ENCODE measurements at regions not wholly inside any gene's neighbourhood (a gene's known extent, or its start where the extent isn't known, plus 50 kb on each side); places are given as distances from the start of the nearest gene placed in this dataset.

DNA sequence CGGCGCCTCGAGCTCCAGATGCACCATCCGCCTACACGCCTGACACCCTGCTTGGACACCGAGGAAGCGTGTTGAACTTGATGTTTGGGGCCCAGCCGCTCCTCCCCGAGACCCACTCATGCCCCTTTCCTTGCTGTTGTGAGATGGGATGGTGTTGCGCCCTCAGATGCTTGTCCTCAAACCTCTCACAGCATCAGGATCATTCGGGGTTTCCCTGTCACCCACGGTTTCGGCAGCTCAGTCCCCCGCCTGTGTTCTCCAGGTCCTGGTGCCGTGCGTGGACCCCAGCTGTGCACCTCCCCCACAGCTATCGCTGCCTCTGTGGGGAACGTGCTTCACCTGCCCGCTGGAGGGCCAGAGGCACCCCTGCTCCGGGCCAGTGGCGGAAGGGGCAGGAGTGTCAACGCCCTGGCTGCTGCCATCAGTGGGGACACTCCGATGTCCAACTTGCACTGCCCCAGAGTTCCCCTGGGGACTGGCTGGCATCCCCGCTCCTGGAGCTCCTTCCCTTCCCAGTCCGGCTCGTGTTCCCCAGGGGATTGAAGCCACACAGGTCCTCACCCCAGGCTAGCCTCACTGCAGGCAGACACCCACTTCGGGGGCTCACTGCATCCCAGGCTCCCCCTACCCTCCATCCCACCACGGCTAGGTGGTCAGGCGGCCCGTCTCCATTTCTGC lies 82.3 kb upstream of the ADRA2C start:
- no peak overlapping the region for H3K27ac ChIP-seq (ENCODE audit: low read depth, low read length)
- DNase-seq, result no peak
- ChIA-PET CTCF (no interaction called here), POLR2A (no interaction called here)
- H3K4me1 Mint-ChIP-seq, result no peaks in the 10 kb centered on the region
- H3K36me3 ChIP-seq (ENCODE audit: control insufficient read depth in 2 of 3, insufficient read depth in 3 of 3, low read length in 3 of 3), result no peaks in the 10 kb centered on the region
- no peak overlapping the region for H3K27ac Mint-ChIP-seq
- no peak for ATAC-seq
- no peak overlapping the region for H3K4me3 ChIP-seq (ENCODE audit: low read length)
- H3K4me3 Mint-ChIP-seq, result no peak overlapping the region
- H3K27me3 ChIP-seq (ENCODE audit: control insufficient read depth in 2 of 2, insufficient read depth in 2 of 2, low read length in 2 of 2), result no peaks in the 10 kb centered on the region
- H3K27me3 Mint-ChIP-seq, result peaks cover 0 to 15% (median 11%) of the 10 kb centered on the region in 5 donors
- intact Hi-C loops (cut with micrococcal nuclease), result no loop called here
- H3K9me3 Mint-ChIP-seq, result no peaks in the 10 kb centered on the region
- H3K4me1 ChIP-seq (ENCODE audit: control insufficient read depth in 2 of 2, insufficient read depth in 2 of 2, low read length in 2 of 2), result no peaks in the 10 kb centered on the region
- no peaks in the 10 kb centered on the region for H3K36me3 Mint-ChIP-seq
- no peaks in the 10 kb centered on the region for H3K9me3 ChIP-seq (ENCODE audit: control insufficient read depth in 2 of 3, low read length in 3 of 3)

DNA sequence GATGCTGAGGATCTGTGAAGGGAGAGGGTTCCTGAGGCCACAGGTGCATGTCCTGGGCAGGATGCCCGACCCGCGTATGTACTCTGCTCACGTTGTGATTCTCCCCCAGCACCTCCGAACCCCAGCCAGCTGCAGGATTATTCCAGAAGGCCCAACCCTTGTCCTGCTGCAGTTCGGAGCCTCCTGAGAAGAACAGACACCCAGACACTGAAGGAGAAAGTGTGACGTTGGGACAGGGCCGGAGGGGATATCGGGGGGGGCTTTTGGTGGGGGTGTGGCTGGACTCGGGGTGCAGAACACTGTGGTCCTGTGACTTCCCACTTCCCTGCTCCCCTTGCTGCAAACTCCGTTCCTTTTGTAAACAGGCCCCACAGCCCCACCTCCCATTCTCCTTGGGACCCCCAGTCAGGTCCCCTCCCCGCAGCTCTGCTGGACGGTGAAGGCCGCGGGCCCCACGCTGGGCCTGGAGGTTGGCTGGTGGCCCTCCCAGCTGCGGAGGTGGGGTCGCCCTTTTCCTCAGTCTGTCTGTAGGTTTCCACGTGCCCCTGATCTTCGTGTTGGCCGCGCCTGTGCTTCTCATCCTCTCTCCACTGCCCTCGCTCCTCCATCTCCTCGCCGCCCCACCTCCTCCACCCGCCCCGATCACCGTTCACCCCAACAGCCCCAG lies 83.0 kb upstream of the ADRA2C start:
- no peaks in the 10 kb centered on the region for H3K9me3 ChIP-seq (ENCODE audit: control insufficient read depth in 2 of 3, low read length in 3 of 3)
- ChIA-PET POLR2A (no interaction called here), CTCF (no interaction called here)
- H3K27ac ChIP-seq (ENCODE audit: low read depth, low read length), result no peak overlapping the region
- no peak overlapping the region for H3K4me3 ChIP-seq (ENCODE audit: low read length)
- intact Hi-C loops (cut with micrococcal nuclease), result no loop called here
- Mint-ChIP-seq H3K9me3 (no peaks in the 10 kb centered on the region), H3K27ac (no peak overlapping the region), H3K4me3 (no peak overlapping the region), H3K36me3 (no peaks in the 10 kb centered on the region), H3K4me1 (peaks cover 0 to under 1% (median 0%) of the 10 kb centered on the region in 7 donors), H3K27me3 (peaks cover 0 to 15% (median 11%) of the 10 kb centered on the region in 5 donors)
- no peaks in the 10 kb centered on the region for H3K27me3 ChIP-seq (ENCODE audit: control insufficient read depth in 2 of 2, insufficient read depth in 2 of 2, low read length in 2 of 2)
- ATAC-seq, result no peak
- no peak for DNase-seq
- H3K36me3 ChIP-seq (ENCODE audit: control insufficient read depth in 2 of 3, insufficient read depth in 3 of 3, low read length in 3 of 3), result no peaks in the 10 kb centered on the region
- H3K4me1 ChIP-seq (ENCODE audit: control insufficient read depth in 2 of 2, insufficient read depth in 2 of 2, low read length in 2 of 2), result no peaks in the 10 kb centered on the region

DNA sequence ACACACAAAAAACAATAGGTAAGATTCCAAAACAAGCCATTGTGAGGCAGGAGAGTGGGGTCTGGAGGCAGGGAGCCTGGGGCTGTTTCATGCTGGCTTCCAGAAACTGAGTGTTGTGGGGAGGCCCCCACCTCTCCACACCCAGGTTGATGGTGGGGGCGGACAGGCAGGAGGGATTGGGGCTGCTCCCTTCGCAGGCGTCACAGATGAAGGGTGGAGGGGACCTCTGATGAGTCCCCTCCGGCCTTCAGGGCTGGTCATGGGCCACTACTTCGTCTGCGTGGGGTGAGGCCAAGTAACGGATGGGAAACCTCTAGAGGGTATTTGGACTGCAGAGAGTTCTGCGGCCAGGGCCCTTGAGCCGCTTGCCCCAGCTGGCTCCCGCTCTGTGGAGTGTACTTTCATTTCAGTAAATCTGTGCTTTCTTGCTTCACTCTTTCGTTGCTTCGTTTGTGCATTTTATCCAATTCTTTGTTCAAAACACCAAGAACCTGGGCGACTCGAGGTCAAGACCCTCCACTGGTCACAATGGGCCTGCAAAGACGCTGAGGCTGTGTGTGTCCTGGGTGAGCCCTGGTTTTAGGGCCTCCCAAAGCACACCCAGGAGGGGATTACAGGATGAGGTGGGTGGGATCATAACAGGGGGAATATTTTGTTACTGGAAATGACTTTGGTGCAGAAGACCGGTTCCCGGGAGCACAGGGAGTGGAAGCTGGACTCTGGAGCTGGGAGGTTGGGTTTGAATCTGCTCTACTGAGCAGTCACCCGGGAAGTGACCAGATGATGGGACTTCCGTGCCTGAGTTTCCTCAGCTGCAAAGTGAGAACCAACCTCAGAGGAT lies 83.7 kb upstream of the ADRA2C start:
- Mint-ChIP-seq H3K36me3 (no peaks in the 10 kb centered on the region), H3K9me3 (no peaks in the 10 kb centered on the region), H3K4me1 (peaks cover 0 to 4% (median 0%) of the 10 kb centered on the region in 7 donors), H3K27me3 (peaks cover 0 to 15% (median 13%) of the 10 kb centered on the region in 5 donors), H3K27ac (no peak overlapping the region), H3K4me3 (no peak overlapping the region)
- no peaks in the 10 kb centered on the region for H3K4me1 ChIP-seq (ENCODE audit: control insufficient read depth in 2 of 2, insufficient read depth in 2 of 2, low read length in 2 of 2)
- ATAC-seq, result no peak
- intact Hi-C loops (cut with micrococcal nuclease), result no loop called here
- CTCF ChIA-PET, result no interaction called here
- no peaks in the 10 kb centered on the region for H3K9me3 ChIP-seq (ENCODE audit: control insufficient read depth in 2 of 3, low read length in 3 of 3)
- H3K27me3 ChIP-seq (ENCODE audit: control insufficient read depth in 2 of 2, insufficient read depth in 2 of 2, low read length in 2 of 2), result no peaks in the 10 kb centered on the region
- H3K27ac ChIP-seq (ENCODE audit: low read depth, low read length), result no peak overlapping the region
- no peaks in the 10 kb centered on the region for H3K36me3 ChIP-seq (ENCODE audit: control insufficient read depth in 2 of 3, insufficient read depth in 3 of 3, low read length in 3 of 3)
- H3K4me3 ChIP-seq (ENCODE audit: low read length), result no peak overlapping the region
- no peak for DNase-seq
- POLR2A ChIA-PET, result no interaction called here

DNA sequence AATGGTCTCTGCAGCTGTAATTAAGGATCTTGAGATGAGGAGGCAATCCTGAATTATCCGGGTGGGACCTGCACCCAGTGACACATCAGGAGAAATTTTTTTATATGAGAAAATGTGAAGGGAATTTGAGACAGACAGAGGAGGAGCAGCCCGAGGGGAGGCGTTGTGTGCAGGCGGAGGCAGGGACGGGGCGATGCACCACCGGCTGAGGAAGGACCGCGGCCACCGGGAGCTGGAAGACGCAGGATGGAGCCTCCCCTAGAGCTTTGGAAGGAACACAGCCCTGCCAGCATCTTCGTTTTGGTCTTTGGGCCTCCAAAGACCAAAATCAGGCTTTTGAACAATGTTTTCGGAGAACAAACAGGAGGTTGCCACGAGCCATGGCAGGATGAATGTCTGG lies 85.0 kb upstream of the ADRA2C start:
- Mint-ChIP-seq H3K4me3 (no peak overlapping the region), H3K36me3 (no peaks in the 10 kb centered on the region), H3K27ac (no peak overlapping the region), H3K27me3 (peaks cover 0 to 25% (median 13%) of the 10 kb centered on the region in 5 donors), H3K4me1 (peaks cover 0 to 4% (median 0%) of the 10 kb centered on the region in 7 donors), H3K9me3 (no peaks in the 10 kb centered on the region)
- Histone ChIP-seq H3K36me3 (ENCODE audit: control insufficient read depth in 2 of 3, insufficient read depth in 3 of 3, low read length in 3 of 3) (no peaks in the 10 kb centered on the region), H3K9me3 (ENCODE audit: control insufficient read depth in 2 of 3, low read length in 3 of 3) (no peaks in the 10 kb centered on the region), H3K4me3 (ENCODE audit: low read length) (no peak overlapping the region), H3K27me3 (ENCODE audit: control insufficient read depth in 2 of 2, insufficient read depth in 2 of 2, low read length in 2 of 2) (no peaks in the 10 kb centered on the region), H3K4me1 (ENCODE audit: control insufficient read depth in 2 of 2, insufficient read depth in 2 of 2, low read length in 2 of 2) (no peaks in the 10 kb centered on the region), H3K27ac (ENCODE audit: low read depth, low read length) (no peak overlapping the region)
- DNase-seq (no peak), ATAC-seq (no peak)
- POLR2A ChIA-PET, result no interaction called here
- intact Hi-C loops (cut with micrococcal nuclease), result no loop called here
- CTCF ChIA-PET, result no interaction called here

DNA sequence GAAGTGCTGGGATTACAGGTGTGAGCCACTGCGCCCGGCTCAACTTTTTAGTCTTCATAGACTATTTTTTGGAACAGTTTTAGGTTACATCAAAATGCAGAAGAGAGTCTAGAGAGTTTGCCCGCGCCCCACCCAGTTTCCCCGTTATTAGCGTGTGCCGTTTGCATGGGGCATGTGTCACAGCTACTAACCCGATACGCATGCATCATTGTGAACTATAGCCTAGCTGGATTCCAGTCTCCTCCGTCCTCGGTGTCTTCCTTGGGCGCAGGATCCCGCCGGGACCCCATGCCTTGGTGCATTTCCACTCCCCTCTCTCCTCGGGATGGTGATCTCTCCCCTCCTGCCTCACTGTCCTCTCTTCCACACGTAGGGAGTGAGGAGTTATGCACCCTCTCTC lies 85.5 kb upstream of the ADRA2C start:
- no peaks in the 10 kb centered on the region for H3K9me3 ChIP-seq (ENCODE audit: control insufficient read depth in 2 of 3, low read length in 3 of 3)
- H3K27me3 Mint-ChIP-seq, result peaks cover 0 to 28% (median 8%) of the 10 kb centered on the region in 5 donors
- H3K4me1 ChIP-seq (ENCODE audit: control insufficient read depth in 2 of 2, insufficient read depth in 2 of 2, low read length in 2 of 2), result no peaks in the 10 kb centered on the region
- no peak overlapping the region for H3K4me3 ChIP-seq (ENCODE audit: low read length)
- H3K27me3 ChIP-seq (ENCODE audit: control insufficient read depth in 2 of 2, insufficient read depth in 2 of 2, low read length in 2 of 2), result no peaks in the 10 kb centered on the region
- H3K4me3 Mint-ChIP-seq, result no peak overlapping the region
- H3K27ac Mint-ChIP-seq, result no peak overlapping the region
- H3K27ac ChIP-seq (ENCODE audit: low read depth, low read length), result no peak overlapping the region
- H3K9me3 Mint-ChIP-seq, result no peaks in the 10 kb centered on the region
- H3K36me3 Mint-ChIP-seq, result no peaks in the 10 kb centered on the region
- ATAC-seq (no peak), DNase-seq (no peak)
- POLR2A ChIA-PET, result no interaction called here
- intact Hi-C loops (cut with micrococcal nuclease), result no loop called here
- H3K4me1 Mint-ChIP-seq, result peaks cover 0 to 4% (median 0%) of the 10 kb centered on the region in 7 donors
- H3K36me3 ChIP-seq (ENCODE audit: control insufficient read depth in 2 of 3, insufficient read depth in 3 of 3, low read length in 3 of 3), result no peaks in the 10 kb centered on the region
- CTCF ChIA-PET, result no interaction called here

DNA sequence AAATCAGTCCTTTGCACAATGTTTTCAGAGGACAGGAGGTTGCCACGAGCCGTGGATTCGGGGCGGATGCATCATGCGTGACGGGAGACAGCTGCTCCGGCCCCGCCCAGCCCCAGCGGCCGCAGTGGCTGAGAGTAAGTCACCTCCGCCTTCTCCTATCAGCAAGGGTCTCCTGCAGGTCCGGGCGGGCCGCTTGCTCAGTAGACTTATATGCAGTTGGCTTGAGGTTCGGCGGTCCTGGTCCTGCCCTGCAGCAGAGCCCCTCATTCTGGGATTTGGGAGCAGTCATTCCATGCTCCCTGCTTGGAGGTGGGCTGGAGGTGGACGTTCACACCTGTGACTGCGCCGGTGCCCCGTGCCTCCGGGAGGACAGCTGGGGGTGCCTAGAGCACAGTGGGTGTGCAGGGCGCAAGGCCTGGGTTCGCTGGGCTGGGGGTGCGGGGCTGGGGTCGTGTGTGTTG lies 86.3 kb upstream of the ADRA2C start:
- Histone ChIP-seq H3K27me3 (ENCODE audit: control insufficient read depth in 2 of 2, insufficient read depth in 2 of 2, low read length in 2 of 2) (no peaks in the 10 kb centered on the region), H3K4me1 (ENCODE audit: control insufficient read depth in 2 of 2, insufficient read depth in 2 of 2, low read length in 2 of 2) (no peaks in the 10 kb centered on the region), H3K9me3 (ENCODE audit: control insufficient read depth in 2 of 3, low read length in 3 of 3) (no peaks in the 10 kb centered on the region), H3K36me3 (ENCODE audit: control insufficient read depth in 2 of 3, insufficient read depth in 3 of 3, low read length in 3 of 3) (no peaks in the 10 kb centered on the region), H3K4me3 (ENCODE audit: low read length) (no peak overlapping the region), H3K27ac (ENCODE audit: low read depth, low read length) (no peak overlapping the region)
- Mint-ChIP-seq H3K4me3 (no peak overlapping the region), H3K36me3 (no peaks in the 10 kb centered on the region), H3K27me3 (peaks cover 0 to 35% (median 9%) of the 10 kb centered on the region in 5 donors), H3K4me1 (peaks cover 0 to 4% (median 0%) of the 10 kb centered on the region in 7 donors), H3K9me3 (no peaks in the 10 kb centered on the region), H3K27ac (no peak overlapping the region)
- CTCF ChIA-PET, result no interaction called here
- DNase-seq (no peak), ATAC-seq (no peak)
- intact Hi-C loops (cut with micrococcal nuclease), result no loop called here
- POLR2A ChIA-PET, result no interaction called here

Data from naive thymus-derived CD4-positive, alpha-beta T cell (primary cell).